GM10847 (cell line): ENCODE measurements at regions not wholly inside any gene's neighbourhood (a gene's known extent, or its start where the extent isn't known, plus 50 kb on each side); places are given as distances from the start of the nearest gene placed in this dataset.

Experiments
- POLR2A ChIP-seq: IDR thresholded peaks from 2 replicates; pipeline ENCODE4 v1.6.1; 2011; ENCODE audit not compliant: insufficient read length; ENCODE audit errors: extremely low read depth

DNA sequence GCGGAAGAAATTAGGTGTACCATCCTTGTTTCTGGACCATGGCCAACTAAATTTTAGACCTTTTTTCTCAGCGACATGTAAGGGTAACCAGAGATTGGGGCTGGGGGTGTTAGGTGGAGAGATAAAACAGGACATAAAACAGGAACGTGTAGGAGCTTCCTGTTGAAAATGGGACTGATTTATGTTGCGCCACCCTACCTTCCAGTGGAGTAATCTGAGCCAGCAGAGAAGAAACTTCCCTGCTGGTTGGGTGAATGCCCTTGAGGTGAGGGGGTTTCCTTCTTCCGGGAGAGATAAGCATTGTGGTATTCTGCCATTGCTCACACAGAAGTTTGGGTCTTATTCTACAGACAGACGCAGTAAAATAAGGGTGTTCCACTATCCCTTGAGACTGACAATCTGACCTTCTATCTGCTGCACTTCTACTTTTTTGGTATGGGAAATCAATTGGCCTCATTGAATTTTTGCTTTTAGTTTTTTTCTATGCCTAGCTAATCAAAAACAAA lies 417.6 kb downstream of the PCNX1 start:
- no peak for TF ChIP-seq POLR2A

DNA sequence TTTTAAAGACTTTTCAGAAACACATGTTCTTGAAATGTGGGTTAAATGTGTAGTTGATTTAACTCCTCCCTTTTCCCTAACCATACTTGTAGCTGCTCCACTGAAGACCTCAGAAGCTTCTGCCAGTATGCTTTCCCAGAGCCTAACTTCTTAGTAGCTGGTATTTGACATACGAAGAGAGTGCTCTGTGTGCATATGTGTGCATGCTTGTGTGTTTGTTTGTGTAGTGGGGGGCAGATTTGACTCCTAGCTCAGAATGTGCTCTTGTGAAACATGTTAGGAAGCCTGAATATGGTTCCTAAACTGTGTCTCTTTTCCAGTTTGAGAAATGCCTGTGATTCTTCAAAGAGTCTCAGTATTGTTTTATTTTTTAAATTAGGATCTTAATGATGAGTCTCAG lies 420.4 kb downstream of the PCNX1 start:
- no peak for TF ChIP-seq POLR2A

DNA sequence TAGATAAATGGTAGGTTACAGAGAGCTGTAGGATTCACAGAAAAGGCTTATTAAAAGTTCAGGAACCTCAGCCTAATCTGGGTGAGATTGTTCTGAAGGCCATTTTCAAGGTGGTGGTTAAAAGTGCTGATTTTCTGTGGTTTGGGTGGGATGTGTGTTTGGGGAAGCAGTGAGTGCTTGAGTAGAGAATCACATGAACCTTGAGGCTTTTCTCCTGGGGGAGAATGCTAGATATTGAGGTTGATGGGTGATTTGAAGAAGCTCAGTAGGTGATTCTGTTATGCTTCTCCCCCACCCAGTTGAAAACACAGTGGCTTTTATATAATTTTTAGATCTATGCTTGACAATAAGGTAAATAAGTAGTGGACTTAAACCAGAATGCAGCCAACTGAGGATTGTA lies 420.9 kb downstream of the PCNX1 start:
- TF ChIP-seq POLR2A: no peak

DNA sequence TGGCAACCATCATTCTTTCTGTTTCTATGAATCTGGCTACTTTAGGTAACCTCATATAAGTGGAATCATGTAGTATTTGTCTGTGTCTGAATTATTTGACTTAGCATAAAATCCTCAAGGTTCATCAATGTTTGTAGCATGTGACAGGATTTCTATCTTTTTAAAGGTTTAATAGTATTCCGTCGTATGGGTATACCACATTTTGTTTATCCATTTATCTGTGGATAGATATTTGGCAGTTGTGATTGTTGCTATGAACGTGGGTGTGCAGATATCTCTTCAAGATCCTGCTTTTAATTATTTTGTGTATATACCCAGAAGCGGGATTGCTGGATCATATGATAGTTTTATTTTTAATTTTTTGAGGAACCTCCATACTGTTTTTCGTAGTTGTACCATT lies 421.7 kb downstream of the PCNX1 start:
- no peak for TF ChIP-seq POLR2A

DNA sequence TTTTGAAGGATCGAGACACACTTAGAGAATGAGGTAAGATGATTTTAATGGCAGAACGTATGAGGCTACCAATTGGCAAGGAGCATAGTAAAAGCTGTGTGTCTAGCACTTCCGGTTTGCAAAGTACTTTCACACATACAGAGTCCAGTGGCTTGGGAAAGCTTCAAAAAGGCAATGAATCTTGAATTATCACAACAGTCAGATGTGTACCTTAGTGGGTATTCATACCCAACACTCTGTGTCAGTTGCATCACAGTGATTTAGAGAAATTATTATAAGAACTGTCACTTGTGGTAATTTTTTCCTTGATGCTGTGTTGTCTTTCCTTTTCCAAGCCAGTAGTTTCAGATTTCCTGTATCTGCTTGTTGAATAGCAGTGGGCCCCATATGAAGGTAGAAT lies 424.1 kb downstream of the PCNX1 start:
- TF ChIP-seq POLR2A: no peak

DNA sequence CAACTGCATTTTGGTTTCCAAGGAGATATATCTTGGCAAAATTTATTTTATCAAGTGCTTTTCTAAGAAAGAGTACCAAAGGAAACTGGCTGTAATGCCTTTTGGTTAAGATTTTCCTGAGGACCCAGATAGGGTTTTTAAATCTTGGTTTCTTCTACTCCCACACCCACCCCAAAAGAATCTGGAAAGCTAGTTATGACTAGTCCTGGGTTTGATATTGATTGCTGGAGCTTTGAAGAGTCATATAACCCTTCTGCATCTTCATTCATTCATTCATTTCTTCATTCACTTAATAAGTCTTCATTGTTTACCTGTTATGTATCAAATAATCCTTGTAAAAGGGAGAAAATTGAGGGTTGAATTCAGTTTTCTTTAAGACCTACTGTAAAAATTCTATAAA lies 425.2 kb downstream of the PCNX1 start:
- TF ChIP-seq POLR2A: no peak

DNA sequence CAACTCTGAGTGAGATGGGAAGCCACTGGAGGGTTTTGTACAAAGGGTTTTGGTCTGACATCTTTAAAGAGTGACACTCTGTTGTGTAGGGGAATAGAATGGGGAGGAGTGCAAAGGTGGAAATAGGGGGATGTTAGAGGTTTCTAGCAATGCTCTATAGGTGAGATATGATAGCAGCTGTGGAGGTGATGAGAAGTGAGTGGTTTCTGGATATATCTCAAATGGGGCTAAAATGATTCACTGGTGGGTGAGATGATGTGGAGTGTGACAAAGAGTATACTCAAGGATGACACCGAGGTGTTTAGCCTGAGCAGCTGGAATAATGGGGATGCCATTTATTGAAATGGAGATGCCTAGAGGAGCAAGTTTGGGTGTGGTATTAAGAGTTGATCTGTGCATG lies 426.4 kb downstream of the PCNX1 start:
- TF ChIP-seq POLR2A: no peak

DNA sequence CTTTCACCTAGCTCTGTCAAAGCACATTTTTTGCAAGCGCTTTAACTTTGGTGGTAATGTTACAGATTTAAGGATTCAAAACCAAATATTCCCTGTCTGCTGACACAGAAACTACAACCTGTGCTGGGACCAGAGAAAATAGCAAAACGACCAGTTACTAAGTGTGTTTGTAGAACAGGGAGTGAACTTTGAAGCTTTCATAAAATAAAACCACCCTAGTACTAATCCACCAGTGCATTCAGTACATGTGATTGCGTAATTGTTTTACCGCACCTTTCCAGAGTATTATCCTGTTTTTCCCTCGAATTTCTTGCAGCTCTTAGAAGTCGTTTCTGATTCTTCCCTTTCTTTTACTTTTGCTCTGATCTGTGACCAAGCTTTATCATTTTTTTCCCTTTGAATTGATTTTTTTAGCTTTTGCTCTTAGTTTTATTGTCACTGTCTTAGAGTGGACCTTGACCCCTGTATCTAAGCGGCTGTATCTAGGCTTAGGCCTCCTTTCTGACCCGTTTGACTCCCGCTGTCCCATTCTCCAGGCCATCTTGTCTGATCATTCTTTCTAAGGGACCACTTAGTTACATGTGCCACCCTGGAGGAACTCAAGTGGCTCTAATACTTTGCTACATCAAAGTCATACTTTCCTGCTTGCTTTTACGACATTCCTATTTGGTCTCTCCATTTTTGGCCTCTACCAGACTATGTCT lies 429.4 kb downstream of the PCNX1 start:
- no peak for TF ChIP-seq POLR2A

DNA sequence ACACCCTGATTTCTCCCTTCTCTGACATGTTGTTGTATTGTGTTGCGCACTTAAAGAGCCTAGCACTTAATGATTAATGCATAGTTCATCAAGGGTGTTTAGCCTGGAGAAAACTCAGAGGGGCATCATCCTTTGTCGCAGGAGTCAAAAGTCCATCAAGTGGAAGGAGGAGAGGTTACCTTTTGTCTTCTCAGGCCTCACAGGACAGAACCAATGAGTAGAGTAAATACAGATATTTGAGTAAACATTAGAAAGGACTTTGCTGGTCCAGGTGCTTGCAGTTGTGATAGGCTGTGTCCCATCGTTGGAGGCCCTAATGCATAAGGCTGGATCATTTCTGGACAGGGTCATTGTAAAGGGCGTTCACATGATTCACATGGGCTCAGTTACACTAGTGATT lies 430.9 kb downstream of the PCNX1 start:
- no peak for TF ChIP-seq POLR2A

DNA sequence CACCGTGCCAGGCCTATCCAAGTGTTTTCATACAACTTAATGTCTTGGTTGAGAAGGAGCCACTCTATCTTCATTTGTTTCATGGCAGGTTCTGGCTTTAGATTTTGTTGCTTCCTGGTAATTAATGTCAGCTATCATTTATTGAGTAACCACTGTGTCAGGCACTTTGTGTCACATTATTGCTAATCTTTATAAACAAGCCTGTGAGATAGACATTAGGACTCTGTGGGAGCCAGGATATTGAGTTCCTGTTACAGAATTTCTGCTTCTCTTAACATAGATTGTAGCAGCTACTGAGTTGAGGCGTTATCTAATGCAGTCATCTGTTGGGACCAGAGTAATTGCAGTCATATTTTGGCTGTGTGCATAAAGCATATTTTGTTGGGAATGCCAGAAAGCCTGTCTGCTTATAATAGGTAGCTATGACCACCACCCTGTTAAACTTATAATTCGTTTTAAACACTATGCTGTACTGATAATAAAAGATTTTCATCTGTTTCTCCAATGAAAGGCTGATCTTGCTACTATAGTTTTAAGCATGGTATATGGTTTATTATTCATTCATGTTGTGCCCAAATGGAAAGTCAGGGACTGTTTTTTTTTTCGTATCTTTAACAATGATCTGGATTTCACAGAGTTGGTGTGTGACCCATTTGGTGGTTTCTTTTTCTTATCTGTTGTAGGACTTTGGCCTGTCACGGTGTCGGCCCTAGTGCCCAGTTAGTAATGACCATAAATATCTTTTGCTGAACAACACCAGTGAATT lies 432.6 kb downstream of the PCNX1 start:
- TF ChIP-seq POLR2A: no peak

DNA sequence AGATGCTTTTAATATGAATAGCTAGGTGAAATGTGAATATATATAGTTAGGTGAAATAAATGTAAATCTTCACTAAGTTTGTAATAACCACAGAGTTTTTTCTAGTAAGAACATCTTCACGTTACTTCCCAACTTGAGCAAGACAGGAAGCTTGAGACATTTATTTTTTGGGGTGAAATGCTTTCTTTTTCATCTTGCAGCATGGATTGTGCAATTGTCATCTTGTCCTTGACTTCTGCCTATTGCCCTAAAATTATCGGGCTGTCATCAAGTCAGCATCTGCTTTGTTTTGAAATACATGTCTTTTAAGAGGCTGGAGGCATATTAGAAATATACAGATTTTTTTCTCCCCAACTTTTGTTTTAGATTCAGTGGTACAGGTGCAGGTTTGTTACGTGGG lies 433.9 kb downstream of the PCNX1 start:
- TF ChIP-seq POLR2A: no peak

DNA sequence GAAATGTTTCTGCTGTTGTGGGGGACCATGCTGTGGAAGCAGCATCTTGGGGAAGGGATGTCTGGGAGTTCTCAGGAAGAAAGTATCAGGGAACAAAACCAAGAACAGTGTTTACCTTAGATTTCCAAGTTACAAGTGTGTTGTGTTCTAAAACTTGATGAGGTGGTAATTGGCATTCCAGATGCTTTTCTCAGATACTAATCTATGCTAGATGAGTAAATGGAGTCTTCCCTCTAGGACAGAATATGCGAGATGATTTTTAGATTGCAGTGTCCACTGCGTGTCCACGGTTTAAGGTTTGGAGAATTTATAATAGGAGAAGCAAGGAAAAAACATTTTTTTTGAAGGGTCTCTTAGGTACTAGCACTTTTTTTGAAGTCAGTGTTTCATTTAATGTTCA lies 436.5 kb downstream of the PCNX1 start:
- no peak for TF ChIP-seq POLR2A

DNA sequence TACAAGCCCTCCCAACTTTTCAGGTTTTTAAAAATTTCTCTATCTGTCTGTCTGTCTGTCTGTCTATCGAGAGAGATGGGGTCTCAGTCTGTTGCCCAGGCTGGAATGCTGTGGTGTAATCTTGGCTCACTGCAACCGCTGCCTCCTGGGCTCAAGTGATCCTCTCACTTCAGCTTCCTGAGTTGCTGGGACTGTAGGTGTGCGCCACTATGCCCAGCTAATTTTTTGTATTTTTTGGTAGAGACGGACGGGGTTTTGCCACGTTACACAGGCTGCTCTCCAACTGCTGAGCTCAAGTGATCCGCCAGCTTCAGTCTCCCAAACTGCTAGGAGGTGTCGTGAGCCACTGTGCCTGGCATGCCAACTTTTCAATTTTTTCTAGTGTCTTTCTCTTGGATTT lies 437.2 kb downstream of the PCNX1 start:
- no peak for TF ChIP-seq POLR2A

DNA sequence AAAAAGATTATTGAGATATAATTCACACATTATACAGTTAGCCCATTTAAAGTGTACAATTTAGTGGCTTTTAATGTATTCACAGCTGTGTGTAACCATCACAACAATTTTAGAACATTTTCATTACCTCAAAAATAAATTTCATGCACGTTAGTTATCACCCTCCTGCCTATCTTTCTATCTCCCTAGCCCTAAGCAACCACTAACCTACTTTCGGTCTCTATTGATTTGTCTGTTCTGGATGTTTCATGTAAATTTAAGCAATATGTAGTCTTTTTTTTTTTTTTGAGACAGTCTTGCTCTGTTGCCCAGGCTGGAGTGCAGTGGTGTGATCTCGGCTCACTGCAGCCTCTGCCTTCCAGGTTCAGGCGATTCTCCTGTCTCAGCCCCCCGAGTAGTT lies 439.4 kb downstream of the PCNX1 start:
- no peak for TF ChIP-seq POLR2A

DNA sequence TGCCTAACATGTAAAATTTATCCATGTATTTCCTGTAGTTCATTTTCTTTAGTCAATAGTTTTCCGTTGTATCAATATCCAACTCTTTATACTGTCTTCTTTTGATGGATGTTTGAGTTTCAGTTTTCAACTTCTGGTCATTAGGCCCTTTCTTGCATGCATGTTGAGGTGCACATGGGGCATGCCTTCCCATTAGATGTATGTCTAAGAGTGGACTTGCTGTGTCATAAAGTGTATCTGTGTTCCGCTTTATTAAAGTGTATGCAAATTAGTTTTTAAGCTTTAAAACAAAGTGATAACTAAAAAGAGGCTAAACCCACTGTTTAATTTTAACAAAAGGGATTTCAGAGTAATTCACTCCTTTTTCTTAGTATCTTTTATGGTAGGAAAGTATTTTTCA lies 441.1 kb downstream of the PCNX1 start:
- no peak for TF ChIP-seq POLR2A

DNA sequence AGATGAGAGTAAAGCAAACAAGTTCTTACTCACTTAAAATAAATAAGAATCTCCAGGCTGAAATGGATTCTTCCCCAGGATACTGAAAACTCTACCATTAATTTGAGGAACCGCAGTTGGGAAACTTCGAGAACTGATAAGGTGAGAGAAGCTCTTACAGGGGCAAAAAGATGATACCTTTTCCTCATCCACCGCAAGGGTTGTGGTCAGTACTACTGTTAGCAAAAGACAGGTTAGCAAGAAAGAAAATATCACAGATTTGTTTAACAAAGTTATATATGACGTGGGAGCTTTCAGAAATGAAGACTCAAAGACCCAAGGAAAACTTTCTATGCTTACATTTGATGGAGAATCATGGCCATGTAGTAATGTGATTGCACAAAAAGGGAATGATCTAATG lies 441.6 kb downstream of the PCNX1 start:
- TF ChIP-seq POLR2A: no peak

DNA sequence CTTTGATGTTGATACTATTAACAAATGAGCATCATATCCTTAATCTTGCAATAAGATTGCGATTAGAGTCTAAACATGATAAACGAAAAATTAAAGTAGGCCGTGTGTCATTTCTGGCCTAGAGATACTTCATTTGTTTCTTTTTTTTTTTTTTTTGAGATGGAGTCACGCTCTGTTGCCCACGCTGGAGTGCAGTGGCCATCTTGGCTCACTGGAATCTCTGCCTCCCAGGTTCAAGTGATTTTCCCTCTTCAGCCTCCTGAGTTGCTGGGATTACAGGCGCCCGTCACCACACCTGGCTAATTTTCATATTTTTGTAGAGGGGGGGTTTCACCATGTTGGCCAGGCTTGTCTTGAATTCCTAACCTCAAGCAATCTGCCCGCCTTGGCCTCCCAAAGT lies 446.9 kb downstream of the PCNX1 start:
- no peak for TF ChIP-seq POLR2A
